ENCODE measurements at regions not wholly inside any gene's neighbourhood (a gene's known extent, or its start where the extent isn't known, plus 50 kb on each side); places are given as distances from the start of the nearest gene placed in this dataset.

GRCh38 chr18:27673861-27674260 lies 488.8 kb upstream of the CHST9 start:
- TF ChIP-seq CTCF (conservative IDR thresholded peaks at IDR 0.05) (no peak), EZH2 (IDR thresholded peaks at IDR 0.05; ENCODE audit: low read depth) (no peak)

Measured in PC-9 (cell line).